Iris pigment epithelial cell (primary cell): ENCODE measurements at regions not wholly inside any gene's neighbourhood (a gene's known extent, or its start where the extent isn't known, plus 50 kb on each side); places are given as distances from the start of the nearest gene placed in this dataset.

Source experiments
- DNase-seq: peaks from one replicate; pipeline ENCODE4 v3.0.0-alpha.2; 2011; ENCODE audit warnings: low read depth

DNA sequence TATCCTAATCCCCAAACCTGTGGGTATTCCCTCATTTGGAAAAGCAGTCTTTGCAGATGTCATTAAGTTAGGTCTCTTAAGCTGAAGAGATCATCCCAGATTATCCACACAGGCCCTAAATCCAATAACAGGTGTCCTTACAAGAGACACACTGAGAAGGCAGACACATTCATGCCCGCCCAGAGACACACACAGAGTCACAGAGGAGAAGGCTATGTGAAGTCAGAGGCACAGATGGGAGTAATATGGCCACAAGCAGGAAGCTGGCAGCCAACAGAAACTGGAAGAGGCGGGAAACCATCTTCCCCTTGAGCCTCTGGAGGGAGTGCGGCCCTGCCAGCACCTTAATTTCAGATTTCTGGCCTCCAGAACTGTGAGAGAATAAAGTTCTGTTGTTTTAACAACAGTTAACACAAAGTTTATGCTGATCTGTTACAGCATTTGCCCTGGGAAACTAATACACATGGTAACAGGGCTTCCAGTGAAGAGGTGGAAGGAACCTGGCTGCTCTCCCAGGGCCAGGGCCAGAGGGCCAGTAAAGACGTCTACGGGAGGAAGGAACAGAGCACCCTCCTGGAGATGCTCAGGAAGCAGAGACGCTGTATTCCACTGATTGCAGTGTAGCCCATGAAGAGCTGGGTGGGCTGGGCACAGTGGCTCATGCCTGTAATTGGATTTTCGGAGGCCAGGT lies 217.5 kb downstream of the GLI2 start:
- DNase-seq: no peak

DNA sequence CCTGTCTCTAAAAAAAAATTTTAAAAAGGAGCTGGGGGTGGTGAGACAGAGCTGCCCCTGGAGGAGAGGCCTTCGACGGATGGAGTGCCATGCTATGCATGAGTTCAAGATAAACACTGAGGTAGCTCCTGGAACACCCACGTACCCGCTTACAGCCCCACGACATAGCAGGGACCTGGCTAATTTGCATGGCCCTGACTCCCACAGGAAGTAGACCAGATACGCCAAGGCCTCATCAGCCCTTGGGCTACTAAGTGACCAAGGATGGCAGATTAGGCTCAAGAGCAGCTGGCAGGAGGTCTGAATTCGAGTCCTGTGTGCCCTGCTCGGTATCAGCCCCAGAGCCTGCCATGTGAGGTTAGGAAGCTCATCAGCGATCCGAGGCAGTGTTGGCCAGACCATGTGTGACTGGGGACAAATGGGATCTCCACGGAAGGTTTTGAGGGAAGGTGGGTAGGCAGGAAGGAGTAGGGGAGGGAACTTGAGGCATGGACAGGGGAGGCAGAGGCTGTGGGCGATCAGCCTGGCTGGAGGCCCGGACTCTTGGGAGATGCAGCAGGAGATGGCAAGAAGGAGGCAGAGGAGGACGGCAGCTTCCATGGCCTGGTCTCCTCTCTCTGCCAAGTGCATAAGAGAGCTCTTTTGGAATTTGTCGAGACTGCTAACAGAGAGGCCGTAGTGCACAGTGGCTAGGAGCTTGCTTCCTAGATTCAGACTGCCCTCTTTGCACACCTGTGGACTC lies 218.3 kb downstream of the GLI2 start:
- DNase-seq: no peak

DNA sequence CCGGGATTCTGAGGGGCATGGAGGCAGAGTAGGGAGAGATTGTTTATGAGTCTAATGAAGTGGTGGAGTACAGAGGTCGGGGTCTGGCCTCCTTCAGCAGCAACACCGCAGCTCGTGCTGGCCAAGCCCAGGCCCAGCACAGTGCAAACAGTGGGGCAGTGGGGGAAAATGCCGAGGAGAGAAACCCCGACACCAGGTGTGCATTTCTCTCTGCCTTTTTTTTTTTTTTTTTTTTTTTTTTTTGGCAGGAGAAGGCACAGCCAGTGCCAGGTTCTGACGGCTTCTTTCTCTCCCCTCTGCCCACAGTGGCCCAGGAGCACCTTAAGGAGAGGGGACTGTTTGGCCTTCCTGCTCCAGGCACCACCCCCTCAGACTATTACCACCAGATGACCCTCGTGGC lies 219.3 kb downstream of the GLI2 start:
- DNase-seq: no peak

DNA sequence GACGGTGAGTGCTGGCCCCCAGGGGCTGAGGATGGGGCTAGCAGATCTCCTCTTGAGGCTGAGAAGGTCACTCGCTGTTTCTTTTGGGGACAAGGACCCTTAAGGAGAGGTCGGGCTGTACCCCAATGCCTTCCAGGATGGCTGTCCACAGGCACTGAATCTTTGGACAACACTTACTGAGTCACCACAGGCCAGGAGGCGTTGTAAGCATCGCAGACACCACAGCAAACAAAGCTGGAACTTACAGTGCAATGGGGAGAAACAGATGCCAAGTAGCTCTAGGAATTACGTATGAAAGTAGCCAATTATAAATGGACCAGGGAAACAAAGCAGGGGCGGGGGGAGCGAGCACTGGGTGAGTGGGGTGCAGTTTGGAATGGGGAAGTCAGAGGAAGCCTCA lies 219.8 kb downstream of the GLI2 start:
- no peak for DNase-seq

DNA sequence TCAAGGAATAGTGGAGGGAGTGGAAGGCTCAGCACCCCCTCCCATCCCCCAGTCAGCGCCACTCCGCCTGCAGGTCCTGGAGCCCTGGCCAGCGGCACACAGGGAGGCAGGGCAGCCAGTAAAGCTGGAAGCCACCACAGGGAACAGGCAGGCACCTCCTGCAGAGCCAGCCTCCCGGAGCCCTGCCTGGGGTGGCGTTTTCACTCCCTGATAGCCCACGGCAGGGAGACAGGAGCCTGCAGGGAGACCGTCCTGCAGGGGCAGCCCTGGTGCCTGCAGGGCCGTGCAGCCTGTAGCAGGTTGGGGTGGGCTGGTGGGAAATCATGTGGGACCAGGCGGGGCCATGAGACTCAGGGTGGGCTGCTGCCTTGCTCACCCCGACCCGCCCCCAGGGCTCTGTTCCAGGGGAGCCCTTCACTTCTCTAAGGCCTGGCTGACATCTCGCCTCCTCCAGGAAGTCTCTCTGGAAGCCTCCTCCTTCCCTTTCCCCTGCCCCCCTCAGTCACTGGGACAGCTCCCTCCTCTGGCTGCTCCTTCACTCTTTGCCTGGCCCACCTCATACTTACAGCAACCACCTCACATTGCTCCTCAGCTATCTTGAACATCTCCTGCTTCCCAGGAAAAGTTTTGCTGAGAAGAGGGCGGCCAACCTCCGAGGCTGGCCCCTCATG lies 221.0 kb downstream of the GLI2 start:
- DNase-seq: no peak

DNA sequence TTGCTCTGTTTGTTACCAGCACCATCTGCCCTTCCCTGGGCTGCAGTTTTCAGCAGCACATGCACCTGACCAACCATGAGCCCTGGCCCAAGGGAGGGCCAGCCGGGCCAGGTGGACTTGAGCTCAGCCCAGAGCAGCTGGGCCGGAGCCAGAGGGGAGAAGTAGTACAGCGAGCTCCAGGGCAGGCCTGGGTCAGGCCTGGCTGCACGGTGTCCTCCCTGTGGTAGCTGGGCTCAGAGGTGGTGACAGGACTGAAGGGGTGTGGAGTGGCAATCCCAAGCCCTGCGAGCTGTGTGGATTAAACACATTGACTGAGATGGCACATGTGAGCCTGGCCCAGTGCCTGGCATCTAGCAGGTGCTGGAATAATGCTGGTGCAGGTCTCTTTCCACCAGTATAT lies 222.2 kb downstream of the GLI2 start:
- no peak for DNase-seq

DNA sequence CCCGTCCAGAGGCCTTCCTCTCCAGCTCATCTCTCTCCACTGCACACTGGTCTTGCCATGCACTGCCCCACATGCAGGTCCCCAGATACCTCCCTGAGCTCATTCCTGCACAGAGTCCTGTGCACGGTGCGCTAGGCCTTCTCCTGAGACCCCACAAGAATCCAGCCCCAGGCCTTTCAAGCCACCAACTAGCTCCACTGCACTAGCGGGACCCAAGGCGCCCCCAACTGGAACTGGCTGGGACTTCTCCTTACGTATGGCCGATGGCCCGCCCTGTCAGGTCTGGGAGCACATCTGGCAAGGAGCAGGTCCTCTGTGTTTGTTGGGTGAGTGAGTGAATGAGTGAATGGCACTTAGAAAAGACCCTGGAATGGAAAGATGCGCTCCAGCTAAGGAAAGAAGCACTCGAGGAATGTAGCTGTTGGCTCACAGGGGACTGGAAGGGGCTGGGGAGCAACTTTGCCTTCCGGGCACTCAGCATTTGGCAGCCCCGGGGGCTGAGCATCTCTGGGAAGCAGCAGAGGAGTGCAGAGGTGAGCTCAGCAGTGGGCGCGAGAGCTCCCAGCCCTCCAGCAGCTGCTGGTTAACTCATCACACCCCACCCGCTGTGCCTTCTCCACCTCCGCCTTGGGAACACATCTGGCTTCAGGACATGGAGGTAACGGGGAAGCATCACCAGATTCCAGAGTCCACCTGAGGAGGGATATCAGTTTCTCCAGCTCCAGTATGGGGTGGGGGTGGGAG lies 223.1 kb downstream of the GLI2 start:
- no peak for DNase-seq

DNA sequence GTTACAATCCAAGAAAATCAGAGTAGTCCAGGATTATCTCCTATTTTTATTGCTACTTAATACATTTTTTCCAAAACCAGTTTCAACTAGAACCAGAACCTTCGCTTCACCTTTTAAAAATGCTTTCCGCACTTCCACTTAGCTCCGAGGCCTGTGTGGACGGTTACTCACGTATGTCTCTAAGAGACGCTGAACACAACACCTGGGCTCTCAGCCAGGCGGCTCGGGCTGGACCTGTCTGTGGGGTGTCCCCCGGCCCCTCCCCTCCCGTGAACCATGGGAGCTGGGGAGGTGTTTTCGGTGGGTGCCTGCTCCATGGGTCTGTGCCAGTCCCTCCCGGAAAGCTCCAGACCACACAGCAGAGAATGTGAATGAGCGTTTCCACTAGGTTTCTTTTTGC lies 223.8 kb downstream of the GLI2 start:
- no peak for DNase-seq

DNA sequence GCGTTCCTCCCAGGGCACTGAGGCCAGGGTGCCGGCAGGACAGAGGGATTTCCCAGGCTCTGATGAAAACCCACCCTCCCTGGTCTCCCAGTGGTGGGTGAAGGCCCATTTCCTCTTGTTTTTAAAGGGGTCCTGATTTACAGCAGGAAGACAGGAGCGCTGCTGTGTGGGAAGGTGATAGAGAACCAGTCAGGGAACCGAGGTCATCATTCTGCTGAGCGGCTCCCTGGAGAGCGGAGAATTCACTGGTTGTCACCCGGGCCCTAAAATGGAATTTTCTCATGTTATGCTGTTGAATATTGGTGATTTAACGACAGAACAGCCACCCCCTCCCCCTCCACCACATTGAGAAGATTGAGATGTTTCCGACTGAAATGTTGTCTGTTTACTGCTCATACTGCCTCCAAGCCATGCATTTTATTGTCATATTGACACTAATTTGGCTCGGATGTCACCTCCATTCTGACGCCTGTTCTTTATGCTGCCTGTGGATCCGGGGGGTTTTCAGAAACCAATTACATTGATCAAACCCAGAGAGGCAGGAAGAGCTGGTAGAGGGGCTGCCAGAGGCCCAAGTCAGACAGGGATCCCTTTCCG lies 225.2 kb downstream of the GLI2 start:
- no peak for DNase-seq

DNA sequence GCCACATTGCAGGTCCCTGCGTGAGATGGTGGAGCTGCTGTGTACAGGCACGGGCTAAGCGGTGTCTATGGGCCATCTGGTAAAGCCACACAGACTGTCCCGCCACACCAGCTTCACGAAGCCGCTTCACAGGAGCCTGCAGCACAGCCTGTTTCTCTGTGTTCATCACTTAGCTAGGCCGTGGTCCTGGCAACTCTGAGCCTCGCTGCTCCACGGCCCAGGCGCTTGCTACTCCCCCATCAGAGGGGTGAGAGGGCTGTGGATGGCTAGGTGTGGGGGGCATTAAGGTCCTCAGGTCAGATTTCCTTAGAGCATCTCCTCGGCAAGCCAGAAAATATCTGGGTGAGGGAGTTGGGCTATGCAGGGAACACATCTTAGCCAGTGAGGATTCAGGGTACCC lies 225.7 kb downstream of the GLI2 start:
- DNase-seq: no peak

DNA sequence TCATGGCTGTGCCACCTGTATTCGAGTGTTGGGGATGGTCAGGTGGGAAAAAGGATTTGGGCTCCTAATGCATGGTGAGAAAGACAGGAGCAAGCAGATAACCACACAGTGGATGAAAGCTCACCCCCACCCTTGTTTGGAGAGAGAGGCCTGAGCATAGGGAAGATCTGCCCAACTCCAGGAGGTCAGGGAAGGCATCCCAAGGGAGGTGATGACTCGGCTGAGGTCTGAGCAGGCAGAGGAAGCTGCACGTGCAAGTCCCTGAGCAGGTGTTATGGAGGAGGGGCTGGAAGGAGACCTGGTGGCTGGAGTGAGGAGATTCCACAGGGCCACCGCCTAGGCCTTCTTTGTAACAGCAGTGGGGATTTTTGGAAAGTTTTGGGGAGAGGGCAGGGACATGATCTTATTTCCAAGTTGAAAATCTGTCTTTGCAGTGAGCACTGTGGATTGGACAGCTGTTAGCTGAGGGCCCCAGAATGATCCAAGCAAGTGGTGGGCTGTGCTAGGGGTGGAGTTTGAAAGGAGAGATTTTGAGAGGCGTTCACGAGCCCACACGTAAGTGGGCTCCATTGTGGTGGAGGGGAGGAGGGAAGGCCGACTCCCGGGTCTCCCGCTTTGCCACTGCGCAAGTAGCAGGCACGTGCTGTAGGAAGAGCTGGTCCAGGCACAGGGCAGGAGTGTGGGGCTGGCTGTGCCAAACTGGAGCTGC lies 228.5 kb downstream of the GLI2 start:
- DNase-seq: no peak

DNA sequence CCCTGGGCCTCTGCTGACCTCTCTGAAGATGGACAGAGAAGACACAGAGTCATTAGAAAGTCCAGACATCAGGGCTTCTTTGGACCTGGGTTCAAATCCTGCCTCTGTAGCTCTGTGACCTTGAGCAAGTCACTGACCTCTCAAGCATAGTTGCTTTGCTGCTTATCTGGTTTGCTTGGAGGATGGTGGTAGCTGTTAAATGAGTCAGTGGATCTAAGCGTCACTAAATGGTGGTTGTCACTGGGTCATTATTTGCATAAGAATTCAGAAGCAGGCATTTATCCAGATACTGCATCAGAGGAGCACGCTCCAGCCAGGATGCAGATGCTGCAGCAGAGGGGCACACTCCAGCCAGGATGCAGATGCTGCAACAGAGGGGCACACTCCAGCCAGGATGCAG lies 229.2 kb downstream of the GLI2 start:
- peak; percentile 12 for DNase-seq

DNA sequence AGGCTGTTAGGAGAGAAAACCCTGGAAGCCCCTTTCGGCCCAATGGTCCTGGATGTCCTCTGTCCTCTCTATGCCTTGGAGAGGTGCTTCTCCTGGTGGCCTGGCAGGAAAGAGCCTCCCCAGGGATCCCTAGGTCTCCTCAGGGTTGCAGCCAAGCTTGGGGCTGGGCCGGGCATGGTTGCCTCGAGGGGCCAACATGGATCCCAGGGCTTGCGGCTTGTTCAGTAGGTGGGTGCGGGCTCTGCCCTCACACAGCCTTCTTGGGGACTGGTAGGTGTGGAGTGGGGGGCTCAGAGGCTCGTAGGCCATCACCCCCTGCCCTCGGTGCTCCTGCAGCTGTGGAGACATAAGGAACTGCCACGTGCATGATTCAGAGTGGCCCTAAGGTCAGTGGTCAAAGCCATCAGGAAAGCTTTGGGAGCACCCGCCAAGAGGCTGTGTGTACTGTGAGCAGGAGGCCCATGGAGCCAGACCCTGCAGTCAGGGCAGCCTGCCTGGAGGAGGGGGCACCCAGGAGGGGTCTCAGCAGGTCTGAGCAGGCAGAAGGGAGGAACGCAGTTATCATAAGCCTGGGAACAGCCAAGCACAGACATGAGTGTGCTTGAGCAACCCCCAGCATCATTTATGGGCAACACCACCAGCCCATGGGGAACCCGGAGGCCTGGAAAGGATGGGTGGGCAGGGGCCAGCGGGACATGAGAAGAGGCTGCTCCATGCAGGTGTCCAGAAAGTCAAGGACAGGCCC lies 231.0 kb downstream of the GLI2 start:
- DNase-seq: no peak

DNA sequence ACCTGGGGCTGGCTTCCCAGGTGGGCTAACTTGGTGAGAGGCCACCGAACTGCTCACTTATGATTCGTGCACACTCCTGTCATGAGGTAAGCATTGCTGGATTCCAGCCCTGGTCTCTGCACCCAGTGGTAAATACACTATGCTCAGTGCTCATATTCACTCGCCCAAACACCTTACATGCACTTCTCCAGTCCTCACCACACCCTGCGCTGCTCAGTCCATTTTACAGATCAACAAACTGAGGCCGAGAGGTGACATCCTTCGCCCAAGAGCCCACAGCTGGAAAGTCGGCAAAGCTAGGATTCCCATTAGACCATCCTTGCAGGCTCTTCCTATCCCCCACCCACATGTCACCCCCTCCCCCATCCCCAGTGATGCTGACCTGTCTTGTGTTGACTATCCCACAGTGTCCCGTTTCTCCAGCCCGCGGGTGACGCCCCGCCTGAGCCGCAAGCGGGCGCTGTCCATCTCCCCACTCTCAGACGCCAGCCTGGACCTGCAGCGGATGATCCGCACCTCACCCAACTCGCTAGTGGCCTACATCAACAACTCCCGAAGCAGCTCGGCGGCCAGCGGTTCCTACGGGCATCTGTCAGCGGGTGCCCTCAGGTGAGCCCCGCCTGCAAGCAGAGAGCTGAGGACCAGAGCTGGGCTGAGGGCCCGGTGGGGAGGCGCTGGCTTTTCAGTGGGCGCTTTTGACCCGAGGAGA lies 232.8 kb downstream of the GLI2 start:
- no peak for DNase-seq

DNA sequence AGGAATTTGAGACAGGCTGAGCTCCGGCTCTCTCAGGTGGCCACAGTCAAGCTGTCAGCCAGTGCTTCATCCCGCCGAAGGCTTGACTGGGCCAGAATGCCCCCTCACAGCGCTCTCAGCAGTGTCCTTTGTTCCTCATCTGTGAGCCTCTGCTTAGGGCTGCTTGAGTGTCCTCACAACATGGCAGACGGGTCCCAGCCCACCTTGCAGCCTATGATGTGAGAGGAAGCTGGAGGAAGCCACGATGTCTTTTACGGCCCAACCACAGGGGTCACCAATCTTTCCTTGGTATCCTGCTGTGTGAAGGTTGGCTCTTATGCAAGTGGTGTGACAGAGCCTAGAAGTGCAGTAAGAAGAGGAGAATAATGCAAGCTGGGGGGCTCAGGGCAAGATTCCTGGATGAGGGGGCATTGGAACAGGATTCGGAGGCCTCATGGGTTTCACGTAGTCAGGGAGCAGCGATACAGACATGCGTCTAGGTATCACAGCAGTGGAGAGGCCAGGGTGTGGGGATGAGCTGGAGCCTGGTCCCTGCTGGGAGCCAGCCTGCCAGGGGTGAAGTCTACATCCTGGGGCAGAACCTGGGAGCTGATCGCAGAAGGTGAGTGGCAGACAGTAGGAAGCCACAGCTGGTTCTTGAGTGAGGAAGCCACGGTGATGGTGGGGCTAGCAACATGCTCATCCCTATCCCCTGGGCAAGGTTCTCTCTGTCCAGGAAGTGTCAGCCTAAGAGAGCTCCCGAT lies 234.1 kb downstream of the GLI2 start:
- no peak for DNase-seq

DNA sequence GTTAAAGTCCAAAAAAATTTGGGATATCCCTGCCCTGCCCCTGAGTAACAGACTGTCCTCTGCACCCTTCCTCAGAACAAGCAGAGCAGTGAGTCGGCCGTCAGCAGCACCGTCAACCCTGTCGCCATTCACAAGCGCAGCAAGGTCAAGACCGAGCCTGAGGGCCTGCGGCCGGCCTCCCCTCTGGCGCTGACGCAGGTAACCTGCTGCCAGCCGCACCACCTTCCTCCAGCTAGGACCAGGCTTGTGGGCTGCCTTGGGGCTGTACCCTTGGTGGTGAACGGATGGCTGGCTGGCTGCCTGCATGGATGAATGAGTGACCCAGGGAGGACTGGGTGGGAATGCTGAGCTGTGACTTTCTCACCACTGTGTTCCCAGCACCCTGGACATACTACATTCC lies 236.2 kb downstream of the GLI2 start:
- DNase-seq: no peak

DNA sequence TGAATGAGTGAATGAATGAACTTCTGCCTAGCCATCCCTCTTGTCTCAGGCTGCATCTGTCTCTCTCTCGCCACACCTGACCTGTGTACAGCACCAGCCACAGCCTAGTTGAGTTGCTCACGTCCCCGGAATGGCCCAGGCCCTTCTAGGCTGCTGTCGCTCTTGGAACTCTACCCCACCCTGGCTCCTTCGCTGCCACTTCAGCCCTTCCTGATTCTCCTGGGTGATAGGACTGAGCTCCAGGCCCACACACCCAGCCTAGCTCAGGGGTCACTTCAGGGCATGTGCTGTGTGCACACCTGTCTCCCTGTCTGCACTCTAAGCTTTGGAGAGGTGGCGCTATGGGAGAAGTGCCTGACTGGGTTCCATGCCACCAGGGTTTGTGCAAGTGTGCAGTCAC lies 236.6 kb downstream of the GLI2 start:
- no peak for DNase-seq

DNA sequence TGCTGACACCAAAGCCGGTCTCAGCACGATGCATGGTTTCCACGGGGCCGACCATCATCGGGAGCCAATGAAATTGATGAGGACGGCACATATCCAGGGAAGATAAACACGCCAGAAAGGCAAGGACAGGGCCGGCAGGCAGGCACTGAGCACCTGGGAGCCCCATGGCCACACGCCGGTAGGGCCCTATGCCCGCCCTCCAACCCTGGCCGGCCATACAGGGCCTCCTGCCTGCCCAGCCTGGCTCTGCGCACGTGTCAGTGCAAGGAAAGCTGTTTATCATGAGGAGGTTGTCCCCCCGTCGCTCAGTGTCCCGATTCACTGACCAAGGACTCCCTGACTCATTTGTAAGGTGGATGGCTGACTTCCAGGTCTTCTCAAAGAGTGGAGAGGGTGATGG lies 237.5 kb downstream of the GLI2 start:
- DNase-seq: no peak

DNA sequence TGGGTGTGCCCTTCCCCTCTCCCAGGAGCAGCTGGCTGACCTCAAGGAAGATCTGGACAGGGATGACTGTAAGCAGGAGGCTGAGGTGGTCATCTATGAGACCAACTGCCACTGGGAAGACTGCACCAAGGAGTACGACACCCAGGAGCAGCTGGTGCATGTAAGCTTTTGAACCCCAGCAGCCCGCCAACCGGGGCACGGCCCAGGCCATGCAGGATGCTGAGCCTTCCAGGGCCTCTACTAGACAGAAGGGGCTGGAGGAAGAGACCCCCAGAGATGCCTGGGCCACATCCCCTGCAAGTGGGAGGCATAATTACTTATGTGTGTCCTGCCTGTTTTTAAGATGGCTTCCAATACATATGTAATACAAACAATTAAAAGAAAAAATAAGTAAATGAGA lies 239.3 kb downstream of the GLI2 start:
- DNase-seq: no peak
